ENCODE measurements at regions not wholly inside any gene's neighbourhood (a gene's known extent, or its start where the extent isn't known, plus 50 kb on each side); places are given as distances from the start of the nearest gene placed in this dataset.
A peak's percentile ranks its signal among the peaks of the same experiment; 100 is the strongest.
"Not testable (repeated sequence)": the region's sequence is repeated elsewhere in the genome, so short reads cannot be mapped to it uniquely, and the experiment has no call there.

DNA sequence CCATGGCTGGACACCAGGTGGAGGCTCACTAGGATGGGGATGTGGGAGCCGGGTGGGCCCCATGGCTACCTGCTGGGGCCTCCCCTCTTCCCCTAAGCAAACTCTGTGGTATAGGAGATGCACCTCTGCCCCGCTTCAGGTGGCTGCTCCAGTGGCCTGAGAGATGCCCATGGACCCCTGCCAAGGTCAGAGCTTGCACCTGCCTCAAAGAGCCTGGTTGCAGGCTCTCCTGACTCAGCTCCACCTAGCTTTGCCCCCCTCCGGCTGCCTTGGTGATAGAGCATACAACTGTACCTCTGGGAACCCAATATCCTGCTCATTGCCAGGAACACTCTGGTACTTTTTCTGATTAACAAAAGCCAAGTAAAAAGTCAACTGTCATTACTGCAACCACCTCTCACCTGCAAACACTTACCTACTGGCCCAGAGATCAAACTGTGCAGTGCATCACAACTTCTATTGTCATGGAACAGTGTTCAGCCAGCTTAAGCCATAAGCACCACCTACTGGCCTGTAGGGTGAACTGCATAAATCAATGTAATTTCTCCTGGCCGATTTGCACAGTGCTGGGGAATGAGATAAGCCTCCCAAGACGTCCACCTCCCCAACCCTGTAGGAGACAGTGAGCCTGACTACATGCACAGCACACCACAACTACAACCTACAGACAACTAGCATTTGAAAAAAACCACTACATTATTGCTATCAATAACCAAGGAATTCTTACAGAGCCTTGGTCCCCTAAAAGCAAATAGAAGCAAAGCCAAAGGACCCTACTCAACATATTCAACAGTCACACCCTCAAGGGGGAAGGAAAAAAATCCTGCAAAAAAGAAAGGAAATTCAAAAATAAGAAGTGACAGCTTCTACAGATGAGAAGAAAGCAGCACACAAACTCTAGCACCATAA lies 352.4 kb upstream of the ARHGEF26 start:
- CTCF ChIA-PET: interaction anchor here (0.8 to 1.8 kb wide), 9 partner anchors 11 to 744 kb away, joined by 3 to 6 read pairs (median 4); no protein-coding TSS in a partner anchor
- no peak overlapping the region for H3K4me3 Mint-ChIP-seq
- no peaks in the 10 kb centered on the region for H3K4me1 Mint-ChIP-seq
- H3K27ac Mint-ChIP-seq: no peak overlapping the region
- no peaks in the 10 kb centered on the region for H3K36me3 Mint-ChIP-seq
- DNase-seq: peak; percentile 56
- H3K27me3 Mint-ChIP-seq: peaks cover 9% of the 10 kb centered on the region
- H3K9me3 Mint-ChIP-seq: peaks cover 11% of the 10 kb centered on the region

DNA sequence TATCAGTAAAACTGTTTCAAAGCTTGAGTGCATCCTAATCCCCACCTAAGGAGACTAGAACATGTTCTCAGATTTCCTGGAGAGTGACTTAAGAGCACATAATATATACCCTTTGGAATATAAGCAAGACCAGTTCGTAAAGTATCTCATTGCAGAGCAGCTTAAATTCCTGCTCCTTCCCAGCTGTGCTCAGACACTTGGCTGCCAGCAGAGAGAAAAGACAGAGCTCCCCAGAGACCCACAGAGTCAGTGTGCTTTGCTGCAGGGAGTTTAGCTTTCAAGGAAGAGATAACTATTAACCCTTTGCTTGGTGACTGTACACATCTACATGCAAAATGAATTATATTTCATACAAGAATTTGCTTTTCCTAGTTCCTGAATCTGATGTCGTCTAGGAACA lies 338.1 kb upstream of the ARHGEF26 start:
- H3K36me3 Mint-ChIP-seq: no peaks in the 10 kb centered on the region
- DNase-seq: no peak
- no peak overlapping the region for H3K4me3 Mint-ChIP-seq
- no peaks in the 10 kb centered on the region for H3K4me1 Mint-ChIP-seq
- no peaks in the 10 kb centered on the region for H3K9me3 Mint-ChIP-seq
- no peak overlapping the region for H3K27ac Mint-ChIP-seq
- CTCF ChIA-PET: no interaction called here
- peaks cover 11% of the 10 kb centered on the region for H3K27me3 Mint-ChIP-seq

DNA sequence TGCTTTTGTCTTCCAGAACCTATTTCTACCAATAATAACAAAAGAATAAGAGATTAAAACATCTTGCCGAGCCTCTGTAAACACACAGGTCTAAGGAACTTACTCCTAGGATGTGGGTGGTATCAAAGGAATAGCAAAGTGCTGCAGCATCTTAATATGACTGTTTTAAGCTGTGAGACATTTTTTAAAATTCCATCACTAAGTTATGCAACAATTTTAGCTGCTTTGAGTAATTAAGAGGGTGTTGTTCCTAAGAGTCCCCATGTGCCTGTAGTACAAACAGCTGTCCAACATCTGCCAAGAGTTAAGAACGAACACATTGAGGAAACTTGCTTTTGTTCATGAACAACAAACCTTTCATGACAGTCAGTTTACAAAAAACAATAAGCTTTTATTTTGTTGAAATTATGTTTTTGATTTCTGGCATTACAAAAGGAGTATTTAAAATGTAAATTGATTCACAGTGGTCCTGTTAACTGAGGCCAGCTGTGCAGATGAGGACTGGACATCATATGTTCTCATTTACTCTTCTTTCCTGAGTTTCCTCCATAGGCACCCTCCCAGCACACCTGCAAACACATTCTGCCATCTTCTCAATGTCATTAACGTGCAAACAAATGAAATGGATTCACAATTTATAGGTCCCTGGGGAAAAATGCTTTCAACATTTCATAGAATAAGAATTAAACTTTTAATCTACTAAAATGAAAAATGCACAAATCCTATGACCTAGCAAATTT lies 337.3 kb upstream of the ARHGEF26 start:
- no peak overlapping the region for H3K4me3 Mint-ChIP-seq
- no peak overlapping the region for H3K27ac Mint-ChIP-seq
- no peaks in the 10 kb centered on the region for H3K4me1 Mint-ChIP-seq
- H3K9me3 Mint-ChIP-seq: no peaks in the 10 kb centered on the region
- peaks cover 11% of the 10 kb centered on the region for H3K27me3 Mint-ChIP-seq
- no peak for DNase-seq
- CTCF ChIA-PET: no interaction called here
- no peaks in the 10 kb centered on the region for H3K36me3 Mint-ChIP-seq

DNA sequence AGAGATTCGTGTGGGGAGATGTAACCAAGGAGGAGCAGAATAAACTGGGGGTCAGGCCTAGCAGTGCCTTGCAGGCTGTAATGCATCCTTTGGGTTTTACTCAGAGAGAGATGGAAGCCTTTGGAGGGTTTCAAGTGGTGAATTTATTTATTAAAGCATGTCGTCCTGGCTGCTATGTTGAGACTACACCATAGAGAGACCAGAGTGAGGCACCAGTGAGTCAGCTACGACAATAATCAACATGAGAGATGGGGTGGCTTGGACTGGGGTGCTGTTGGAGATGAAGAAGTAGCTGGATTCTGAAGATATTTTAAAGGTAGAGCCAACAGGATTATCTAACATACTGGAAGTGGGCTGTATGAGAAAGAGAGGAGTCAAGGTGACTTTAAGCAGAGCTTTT lies 335.3 kb upstream of the ARHGEF26 start:
- peaks cover 3% of the 10 kb centered on the region for H3K27me3 Mint-ChIP-seq
- CTCF ChIA-PET: no interaction called here

DNA sequence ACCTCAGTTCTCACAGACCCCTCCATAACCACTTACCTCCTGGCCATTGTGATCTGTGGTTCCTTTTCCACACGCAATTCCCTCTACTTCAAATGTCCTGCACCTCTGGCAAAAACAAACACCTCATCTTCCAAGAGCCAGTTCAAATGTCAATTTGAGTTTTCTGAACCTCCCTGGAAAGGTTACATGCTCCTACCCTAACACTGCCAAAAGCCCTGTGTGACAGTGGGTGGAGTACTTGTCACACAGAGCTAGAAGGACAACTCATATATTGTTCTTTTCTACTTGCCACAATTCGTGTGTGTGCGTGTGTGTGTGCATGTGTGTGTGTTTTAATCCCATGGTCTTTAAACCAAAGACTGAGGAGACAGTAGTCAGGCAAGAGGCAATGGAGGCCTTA lies 331.8 kb upstream of the ARHGEF26 start:
- Mint-ChIP-seq H3K9me3 (no peaks in the 10 kb centered on the region), H3K4me1 (no peaks in the 10 kb centered on the region), H3K36me3 (no peaks in the 10 kb centered on the region), H3K4me3 (no peak overlapping the region), H3K27me3 (no peaks in the 10 kb centered on the region), H3K27ac (no peak overlapping the region)
- DNase-seq: no peak
- CTCF ChIA-PET: no interaction called here

More for the DNA sequence above, 335.3 kb upstream of the ARHGEF26 start:
- no peak overlapping the region for H3K4me3 Mint-ChIP-seq
- DNase-seq: no peak
- no peak overlapping the region for H3K27ac Mint-ChIP-seq
- no peaks in the 10 kb centered on the region for H3K4me1 Mint-ChIP-seq
- no peaks in the 10 kb centered on the region for H3K36me3 Mint-ChIP-seq
- no peaks in the 10 kb centered on the region for H3K9me3 Mint-ChIP-seq

DNA sequence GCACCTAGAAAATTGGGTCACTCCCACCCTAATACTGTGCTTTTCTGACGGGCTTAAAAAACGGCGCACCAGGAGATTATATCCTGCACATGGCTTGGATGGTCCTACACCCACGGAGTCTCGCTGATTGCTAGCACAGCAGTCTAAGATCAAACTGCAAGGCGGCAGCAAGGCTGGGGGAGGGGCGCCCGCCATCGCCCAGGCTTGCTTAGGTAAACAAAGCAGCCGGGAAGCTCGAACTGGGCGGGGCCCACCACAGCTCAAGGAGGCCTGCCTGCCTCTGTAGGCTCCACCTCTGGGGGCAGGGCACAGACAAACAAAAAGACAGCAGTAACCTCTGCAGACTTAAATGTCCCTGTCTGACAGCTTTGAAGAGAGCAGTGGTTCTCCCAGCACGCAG lies 324.1 kb upstream of the ARHGEF26 start:
- CTCF ChIA-PET, H3K9me3 Mint-ChIP-seq: not testable (repeated sequence)

DNA sequence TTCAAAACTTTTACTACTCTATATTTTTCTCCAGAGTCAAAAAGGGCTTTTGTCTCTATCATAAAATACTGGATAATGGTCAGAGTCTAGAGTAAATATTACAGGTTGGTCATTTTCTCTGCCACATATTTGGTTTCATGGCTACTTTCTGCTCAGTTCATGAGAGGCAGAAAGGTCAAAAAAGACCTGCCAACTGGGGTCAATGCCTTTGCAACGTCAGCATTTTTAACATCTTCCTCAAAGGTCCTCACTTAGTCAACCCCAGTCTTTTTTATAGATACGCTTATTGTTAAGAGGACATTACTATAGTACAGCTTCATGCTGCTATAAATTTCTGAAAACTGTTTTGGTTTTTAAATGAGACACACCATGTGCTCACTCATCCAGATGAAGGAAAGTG lies 312.1 kb upstream of the ARHGEF26 start:
- Mint-ChIP-seq H3K27me3 (no peaks in the 10 kb centered on the region), H3K4me3 (no peak overlapping the region), H3K27ac (no peak overlapping the region), H3K36me3 (no peaks in the 10 kb centered on the region), H3K9me3 (no peaks in the 10 kb centered on the region), H3K4me1 (no peaks in the 10 kb centered on the region)
- CTCF ChIA-PET: no interaction called here
- no peak for DNase-seq

More for the DNA sequence above, 324.1 kb upstream of the ARHGEF26 start:
- not testable (repeated sequence) for H3K27me3 Mint-ChIP-seq, DNase-seq, H3K36me3 Mint-ChIP-seq, H3K4me3 Mint-ChIP-seq, H3K4me1 Mint-ChIP-seq, H3K27ac Mint-ChIP-seq

DNA sequence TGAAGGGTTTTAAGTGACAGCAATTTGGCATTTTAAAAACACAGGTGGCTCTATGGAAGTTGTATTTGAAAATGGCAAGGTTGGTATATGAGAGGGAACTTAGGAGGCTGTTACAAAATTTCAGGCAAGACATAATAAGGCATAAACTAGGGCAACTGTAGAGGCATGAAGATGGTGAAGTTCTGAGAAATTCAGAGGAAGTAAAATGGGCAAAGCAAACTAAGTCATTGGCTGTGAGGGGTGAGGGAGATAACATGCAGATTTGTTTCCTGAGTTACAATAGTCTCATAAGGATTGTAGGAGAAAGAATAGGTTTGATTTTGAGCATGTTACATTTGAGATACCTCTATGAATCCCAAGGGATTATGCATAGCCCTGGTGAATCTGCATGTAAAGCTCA lies 302.9 kb upstream of the ARHGEF26 start:
- DNase-seq: no peak
- H3K4me1 Mint-ChIP-seq: peaks cover 2% of the 10 kb centered on the region
- CTCF ChIA-PET: no interaction called here

DNA sequence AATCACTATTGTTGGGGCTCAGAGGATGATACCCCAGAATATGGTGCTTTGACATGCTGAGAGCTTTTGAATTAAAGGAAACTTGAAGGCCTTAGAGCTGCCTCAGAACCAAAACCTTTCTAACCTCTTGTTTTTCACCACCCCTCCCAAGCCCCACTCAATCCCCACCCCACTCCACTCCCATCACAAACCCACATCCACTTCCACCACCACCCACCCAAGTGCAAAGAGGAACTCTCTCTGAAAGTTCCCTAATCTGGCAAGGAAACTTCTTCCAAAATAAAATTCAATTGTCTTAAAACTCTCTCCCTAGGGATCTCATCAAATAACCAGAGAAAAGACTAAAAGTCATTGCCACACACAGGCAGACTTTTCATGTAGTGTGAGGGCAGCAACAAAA lies 301.2 kb upstream of the ARHGEF26 start:
- no peak for DNase-seq
- H3K27me3 Mint-ChIP-seq: no peaks in the 10 kb centered on the region
- CTCF ChIA-PET: no interaction called here
- no peak overlapping the region for H3K4me3 Mint-ChIP-seq
- H3K4me1 Mint-ChIP-seq: peaks cover 2% of the 10 kb centered on the region
- H3K9me3 Mint-ChIP-seq: no peaks in the 10 kb centered on the region
- no peaks in the 10 kb centered on the region for H3K36me3 Mint-ChIP-seq
- H3K27ac Mint-ChIP-seq: no peak overlapping the region

More for the DNA sequence above, 302.9 kb upstream of the ARHGEF26 start:
- H3K9me3 Mint-ChIP-seq: no peaks in the 10 kb centered on the region
- no peak overlapping the region for H3K27ac Mint-ChIP-seq
- H3K36me3 Mint-ChIP-seq: no peaks in the 10 kb centered on the region
- no peak overlapping the region for H3K4me3 Mint-ChIP-seq
- no peaks in the 10 kb centered on the region for H3K27me3 Mint-ChIP-seq

DNA sequence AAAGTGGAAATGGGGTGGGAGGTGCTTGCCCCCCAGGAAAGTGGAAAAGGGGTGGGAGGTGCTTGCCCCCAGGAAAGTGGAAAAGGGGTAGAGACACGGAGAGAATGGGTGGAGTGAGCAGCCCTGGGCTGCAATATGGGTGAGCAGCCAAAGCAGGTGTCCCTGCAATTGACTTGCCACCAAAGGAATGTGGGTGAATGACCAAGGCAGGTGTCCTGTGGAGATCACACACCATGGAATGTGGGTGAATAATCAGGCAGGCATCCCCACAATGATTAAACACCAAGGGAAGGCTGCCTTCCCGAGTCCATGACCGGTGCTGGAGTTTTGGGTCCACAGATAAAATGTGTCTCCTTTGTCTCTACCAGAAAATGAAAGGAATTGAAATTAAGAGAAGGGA lies 292.8 kb upstream of the ARHGEF26 start:
- H3K27me3 Mint-ChIP-seq, DNase-seq, H3K36me3 Mint-ChIP-seq, H3K4me1 Mint-ChIP-seq, H3K27ac Mint-ChIP-seq, CTCF ChIA-PET, H3K4me3 Mint-ChIP-seq, H3K9me3 Mint-ChIP-seq: not testable (repeated sequence)

DNA sequence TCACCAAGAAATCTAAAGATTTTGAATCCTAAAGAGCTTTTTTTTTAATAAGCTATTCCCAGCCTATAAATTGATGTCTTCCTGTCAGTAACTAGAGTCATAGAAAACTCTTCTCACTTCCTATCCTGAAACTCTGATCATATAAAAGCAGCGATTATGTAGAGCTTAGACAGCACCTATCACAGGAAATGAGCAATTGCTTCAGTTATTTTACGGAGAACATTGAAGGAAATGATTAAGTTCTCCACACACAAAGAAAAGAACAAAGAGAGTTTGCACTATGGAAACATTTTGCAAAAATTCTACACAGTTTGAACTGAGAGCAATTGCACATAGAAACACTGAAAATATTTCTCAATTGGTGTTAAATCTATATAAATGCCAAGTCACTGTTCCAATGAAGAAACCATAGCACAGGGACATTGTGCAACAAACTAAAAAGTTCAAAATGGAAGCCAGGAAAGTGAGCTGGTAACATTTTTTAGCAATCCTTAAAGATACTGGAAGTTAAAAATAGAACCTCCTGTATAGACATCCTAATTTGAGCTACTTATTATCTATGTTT lies 291.5 kb upstream of the ARHGEF26 start:
- Mint-ChIP-seq H3K9me3 (peaks cover 3% of the 10 kb centered on the region), H3K27ac (no peak overlapping the region), H3K27me3 (no peaks in the 10 kb centered on the region), H3K36me3 (no peaks in the 10 kb centered on the region), H3K4me3 (no peak overlapping the region), H3K4me1 (no peaks in the 10 kb centered on the region)
- CTCF ChIA-PET: no interaction called here
- no peak for DNase-seq

DNA sequence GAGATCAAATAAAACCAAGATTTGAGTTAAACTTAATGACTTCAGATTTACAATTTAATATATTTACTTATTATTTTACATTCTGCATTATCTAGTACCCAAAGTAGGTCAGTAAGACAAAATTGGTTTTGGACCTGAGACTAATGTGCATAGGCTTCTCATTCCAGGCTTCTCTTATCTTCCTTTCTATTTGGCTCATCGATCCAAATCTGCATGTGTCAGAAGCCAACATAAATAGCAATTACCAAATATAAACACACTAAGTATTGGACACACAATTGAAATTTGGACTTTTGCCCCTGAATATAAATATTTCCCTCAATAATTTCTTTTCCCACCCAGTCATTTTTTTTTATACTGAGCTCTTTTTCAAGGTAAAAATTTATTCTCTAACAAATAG lies 290.6 kb upstream of the ARHGEF26 start:
- H3K4me1 Mint-ChIP-seq: no peaks in the 10 kb centered on the region
- H3K27ac Mint-ChIP-seq: no peak overlapping the region
- H3K9me3 Mint-ChIP-seq: peaks cover 3% of the 10 kb centered on the region
- CTCF ChIA-PET: interaction anchor here (0.6 kb wide), 1 partner anchor 16 kb away, joined by 3 read pairs; no protein-coding TSS in a partner anchor
- H3K27me3 Mint-ChIP-seq: no peaks in the 10 kb centered on the region
- no peak for DNase-seq
- H3K36me3 Mint-ChIP-seq: no peaks in the 10 kb centered on the region
- no peak overlapping the region for H3K4me3 Mint-ChIP-seq

DNA sequence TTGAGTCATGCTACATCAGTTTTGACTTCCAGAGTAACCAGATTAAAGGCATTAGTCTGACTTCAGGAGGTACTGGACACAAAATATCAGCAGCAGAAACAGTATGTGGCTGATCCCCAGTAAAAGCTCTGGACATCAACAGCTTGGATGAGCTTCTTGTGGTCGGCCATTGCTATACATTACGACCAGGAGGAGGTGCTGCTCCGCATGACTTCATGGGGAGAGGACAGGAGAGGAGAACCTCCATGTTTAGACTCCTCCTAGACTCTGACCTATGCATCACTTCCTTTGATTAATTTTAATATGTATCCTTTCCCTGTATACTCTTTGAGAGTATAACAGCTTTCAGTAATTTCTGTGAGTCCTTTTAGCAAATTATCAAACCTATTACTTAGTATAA lies 285.6 kb upstream of the ARHGEF26 start:
- no peaks in the 10 kb centered on the region for H3K36me3 Mint-ChIP-seq
- no peaks in the 10 kb centered on the region for H3K27me3 Mint-ChIP-seq
- no peak overlapping the region for H3K4me3 Mint-ChIP-seq
- no peak for DNase-seq
- H3K27ac Mint-ChIP-seq: no peak overlapping the region
- H3K4me1 Mint-ChIP-seq: no peaks in the 10 kb centered on the region
- CTCF ChIA-PET: no interaction called here
- no peaks in the 10 kb centered on the region for H3K9me3 Mint-ChIP-seq

DNA sequence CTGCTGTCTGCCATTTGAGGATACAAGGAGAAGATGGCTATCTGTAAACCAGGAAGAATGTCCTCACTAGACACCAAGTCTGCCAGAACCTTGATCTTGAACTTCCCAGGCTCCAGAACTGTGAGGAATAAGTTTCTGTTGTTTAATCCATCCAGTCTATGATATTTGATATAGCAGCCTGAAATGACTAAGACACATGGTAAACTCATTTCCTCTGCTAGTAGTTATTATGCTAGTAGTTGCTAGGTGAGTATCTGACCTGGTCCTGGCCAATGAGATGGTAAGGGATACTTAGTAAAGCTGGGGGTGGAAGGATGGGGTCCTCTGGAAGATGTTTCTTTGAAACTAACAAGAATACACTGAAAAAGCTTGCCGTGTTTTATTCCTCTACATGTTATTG lies 280.7 kb upstream of the ARHGEF26 start:
- H3K27ac Mint-ChIP-seq: no peak overlapping the region
- no peaks in the 10 kb centered on the region for H3K4me1 Mint-ChIP-seq
- CTCF ChIA-PET: no interaction called here
- H3K27me3 Mint-ChIP-seq: no peaks in the 10 kb centered on the region
- H3K4me3 Mint-ChIP-seq: no peak overlapping the region
- no peaks in the 10 kb centered on the region for H3K36me3 Mint-ChIP-seq
- no peaks in the 10 kb centered on the region for H3K9me3 Mint-ChIP-seq
- DNase-seq: no peak

DNA sequence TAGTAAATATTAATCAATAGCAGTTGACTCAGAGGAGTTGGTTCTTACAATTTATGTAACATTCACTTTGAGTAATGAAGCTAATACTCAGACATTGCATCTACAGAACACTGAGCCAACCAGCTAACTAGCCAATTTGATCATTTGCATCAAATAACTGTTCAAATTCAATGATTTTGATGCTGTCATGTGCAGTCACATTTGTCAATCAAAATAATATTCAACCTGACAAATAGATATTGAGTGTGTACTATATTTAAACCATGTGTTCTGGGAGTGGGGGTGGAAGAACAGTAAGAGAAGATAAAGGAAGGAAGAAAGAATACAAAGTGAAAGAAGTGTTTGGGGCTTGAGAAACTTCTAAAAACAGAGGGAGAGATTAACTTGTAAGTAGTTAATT lies 277.2 kb upstream of the ARHGEF26 start:
- Mint-ChIP-seq H3K4me1 (no peaks in the 10 kb centered on the region), H3K27me3 (no peaks in the 10 kb centered on the region), H3K4me3 (no peak overlapping the region)

More for the DNA sequence above, 277.2 kb upstream of the ARHGEF26 start:
- Mint-ChIP-seq H3K27ac (no peak overlapping the region), H3K9me3 (no peaks in the 10 kb centered on the region), H3K36me3 (no peaks in the 10 kb centered on the region)
- CTCF ChIA-PET: no interaction called here
- no peak for DNase-seq

Data from activated naive CD4-positive, alpha-beta T cell treated with anti-CD3 and anti-CD28 coated beads, Interleukin-2, amount 10 ng/mL, durations not matched to agents 7 days and 5 days (primary cell).